LNCAP (cell line): ENCODE measurements at regions not wholly inside any gene's neighbourhood (a gene's known extent, or its start where the extent isn't known, plus 50 kb on each side); places are given as distances from the start of the nearest gene placed in this dataset.

Experiments used
- TF ChIP-seq, protein P1 (sequence below): fragments of 450-650 bp; IDR thresholded peaks from 2 replicates; pipeline ENCODE4 v1.5.1; 2017; ENCODE audit warnings: mild to moderate bottlenecking

DNA sequence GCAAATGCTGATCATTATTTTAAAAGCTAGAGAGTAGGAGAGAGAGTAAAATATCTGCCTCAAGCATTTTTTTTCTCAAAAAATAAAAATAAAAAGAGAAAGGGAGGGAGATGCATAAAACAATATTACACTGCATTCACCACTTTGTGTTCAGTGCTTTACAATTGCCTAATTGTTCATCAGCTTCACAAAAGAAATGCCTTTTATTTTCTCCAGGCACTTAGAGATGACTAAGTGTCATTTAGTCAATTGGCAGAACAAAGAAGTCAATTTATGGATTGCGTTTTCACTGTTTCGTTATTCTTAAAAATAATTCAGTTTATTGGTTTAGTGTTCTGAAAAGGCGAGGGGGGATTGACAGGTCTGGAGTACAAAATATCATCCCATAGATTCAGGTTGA lies 232.5 kb upstream of the CCNH start:
- TF ChIP-seq, protein P1, sequence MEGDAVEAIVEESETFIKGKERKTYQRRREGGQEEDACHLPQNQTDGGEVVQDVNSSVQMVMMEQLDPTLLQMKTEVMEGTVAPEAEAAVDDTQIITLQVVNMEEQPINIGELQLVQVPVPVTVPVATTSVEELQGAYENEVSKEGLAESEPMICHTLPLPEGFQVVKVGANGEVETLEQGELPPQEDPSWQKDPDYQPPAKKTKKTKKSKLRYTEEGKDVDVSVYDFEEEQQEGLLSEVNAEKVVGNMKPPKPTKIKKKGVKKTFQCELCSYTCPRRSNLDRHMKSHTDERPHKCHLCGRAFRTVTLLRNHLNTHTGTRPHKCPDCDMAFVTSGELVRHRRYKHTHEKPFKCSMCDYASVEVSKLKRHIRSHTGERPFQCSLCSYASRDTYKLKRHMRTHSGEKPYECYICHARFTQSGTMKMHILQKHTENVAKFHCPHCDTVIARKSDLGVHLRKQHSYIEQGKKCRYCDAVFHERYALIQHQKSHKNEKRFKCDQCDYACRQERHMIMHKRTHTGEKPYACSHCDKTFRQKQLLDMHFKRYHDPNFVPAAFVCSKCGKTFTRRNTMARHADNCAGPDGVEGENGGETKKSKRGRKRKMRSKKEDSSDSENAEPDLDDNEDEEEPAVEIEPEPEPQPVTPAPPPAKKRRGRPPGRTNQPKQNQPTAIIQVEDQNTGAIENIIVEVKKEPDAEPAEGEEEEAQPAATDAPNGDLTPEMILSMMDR, result no peak

DNA sequence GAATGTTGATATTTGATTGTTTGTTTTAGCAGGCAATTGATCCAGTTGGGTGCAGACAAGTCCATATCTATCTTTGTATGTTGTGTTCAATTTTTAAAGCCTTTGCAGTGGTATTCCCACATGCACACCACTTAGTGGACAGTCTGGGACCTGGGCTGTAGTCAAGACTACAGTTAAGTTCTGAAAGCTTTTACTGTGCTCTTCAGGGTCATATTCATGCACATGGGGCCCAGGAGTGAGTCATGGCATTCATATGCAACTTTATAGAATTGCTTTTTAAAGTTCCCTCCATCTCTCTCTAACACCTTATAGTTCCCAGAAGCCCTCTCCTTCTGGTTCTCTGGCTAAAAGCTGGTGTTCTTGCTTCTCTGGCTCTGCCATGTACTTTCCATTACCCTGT lies 228.2 kb upstream of the CCNH start:
- TF ChIP-seq, protein P1, result no peak

DNA sequence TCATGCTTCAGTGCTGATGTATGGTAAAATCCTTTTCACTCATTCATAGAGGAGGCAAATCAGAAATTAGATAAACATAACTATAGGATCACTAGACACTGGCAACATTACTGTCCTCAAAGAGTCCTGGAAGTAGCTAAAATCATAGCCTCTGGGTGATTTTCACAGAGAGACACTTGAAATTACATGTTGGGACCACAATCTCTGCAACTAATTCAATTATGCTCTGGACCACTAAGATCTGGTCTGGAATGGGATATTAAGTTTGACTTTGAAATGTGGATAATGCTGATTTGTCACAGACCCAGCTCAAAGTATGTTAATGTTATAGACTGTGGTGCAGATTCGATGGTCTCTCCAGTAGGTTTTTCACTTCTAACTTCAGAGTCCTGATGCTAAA lies 214.6 kb upstream of the CCNH start:
- TF ChIP-seq, protein P1, result no peak

DNA sequence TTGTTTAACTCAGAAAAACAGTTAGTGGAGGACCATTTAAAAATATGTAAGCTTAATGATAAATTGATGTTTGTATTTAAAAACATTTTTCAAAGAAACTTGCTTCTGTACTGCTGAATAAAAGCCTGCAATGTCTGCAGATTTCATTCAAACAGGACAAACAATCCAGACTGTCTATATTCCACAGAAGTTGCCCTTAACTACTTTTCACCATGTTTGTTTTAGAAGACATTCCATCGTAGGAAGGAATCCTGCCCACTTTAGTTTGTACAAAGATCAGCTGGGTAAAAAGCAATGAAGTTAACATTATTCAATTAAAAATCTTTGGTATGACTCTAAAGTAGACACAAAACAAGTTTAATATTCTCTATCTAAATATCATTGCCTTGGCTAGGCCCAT lies 195.7 kb upstream of the CCNH start:
- TF ChIP-seq, protein P1, result no peak

DNA sequence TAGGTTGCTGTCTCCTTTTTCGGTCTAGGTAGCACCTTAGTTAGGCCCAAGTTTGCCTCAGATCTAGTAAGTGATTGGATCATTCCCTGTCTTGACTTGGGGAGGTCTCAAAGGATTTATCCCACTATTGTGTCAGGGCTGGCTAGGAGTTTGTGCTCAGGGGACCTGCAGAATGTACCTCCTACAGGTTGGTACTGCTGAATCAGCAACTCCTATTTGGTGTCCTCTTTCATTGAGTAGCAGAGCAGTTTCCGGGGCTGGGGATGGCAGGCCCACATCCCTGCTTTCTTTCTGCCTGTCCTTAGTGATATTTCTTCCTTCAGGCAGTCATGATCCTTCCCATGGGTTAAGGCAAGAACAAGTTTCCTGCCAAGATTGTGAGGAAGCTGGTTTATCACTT lies 192.9 kb upstream of the CCNH start:
- TF ChIP-seq, protein P1, result no peak

DNA sequence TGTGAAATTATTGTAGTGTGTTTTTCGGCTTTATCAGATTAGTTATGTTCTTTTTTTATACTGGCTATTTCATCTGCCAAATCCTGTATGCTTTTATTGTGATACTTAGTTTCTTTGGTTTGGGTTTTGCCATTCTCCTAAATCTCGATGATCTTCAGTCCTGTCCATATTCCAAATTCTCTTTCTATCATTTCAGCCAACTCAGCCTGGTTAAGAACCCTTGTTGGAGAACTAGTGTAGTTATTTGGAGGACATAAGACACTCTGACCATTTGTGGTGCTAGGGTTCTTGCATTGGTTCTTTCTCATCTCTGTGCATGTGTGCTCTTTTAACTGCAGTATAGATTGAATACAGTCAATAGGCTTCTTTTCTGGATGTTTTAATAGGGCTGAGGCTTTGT lies 187.0 kb upstream of the CCNH start:
- TF ChIP-seq, protein P1, result no peak

DNA sequence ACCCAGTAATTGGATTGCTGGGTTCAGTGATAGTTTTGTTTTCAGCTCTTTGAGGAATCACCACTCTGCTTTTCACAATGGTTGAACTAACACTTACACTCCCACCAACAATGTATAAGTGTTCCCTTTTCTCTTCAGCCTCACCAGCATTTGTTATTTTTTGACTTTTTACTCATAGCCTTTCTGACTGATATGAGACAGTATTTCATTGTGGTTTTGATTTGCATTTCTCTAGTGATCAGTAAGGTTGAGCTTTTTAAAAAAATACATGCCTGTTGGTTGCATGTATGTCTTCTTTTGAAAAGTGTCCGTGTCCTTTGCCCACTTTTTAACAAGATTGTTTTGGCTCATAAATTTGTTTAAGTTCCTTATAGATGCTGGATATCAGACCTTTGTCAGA lies 185.7 kb upstream of the CCNH start:
- TF ChIP-seq, protein P1, result no peak

DNA sequence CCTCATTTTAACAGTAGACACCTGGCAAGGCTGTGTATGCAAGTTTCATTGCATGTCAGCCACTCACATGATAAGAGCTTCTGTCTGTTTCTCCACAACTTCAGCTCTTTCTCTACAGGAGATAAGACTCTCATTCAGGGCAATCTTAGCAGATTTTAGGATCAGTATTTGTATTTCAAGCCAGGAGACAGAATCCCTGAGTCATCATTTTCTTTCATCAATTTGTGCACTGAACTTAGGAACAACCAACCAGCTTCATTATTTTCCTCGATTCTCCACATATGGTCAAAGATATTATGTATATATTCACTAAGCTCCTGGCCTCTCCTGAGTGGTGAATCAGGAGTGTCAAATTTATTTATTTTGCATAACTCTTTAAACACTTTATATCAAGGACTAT lies 181.8 kb upstream of the CCNH start:
- TF ChIP-seq, protein P1, result no peak
